Caco-2 (cell line): ENCODE measurements at regions not wholly inside any gene's neighbourhood (a gene's known extent, or its start where the extent isn't known, plus 50 kb on each side); places are given as distances from the start of the nearest gene placed in this dataset.

Source experiments
- BruUV-seq: library from RNA; stranded (reverse); fragments of 400-500 nt; replicated peaks from 2 replicates; lab custom pipeline; 2021; lab: Mats Ljungman, UMichigan
- CTCF ChIA-PET: fragments of 300-600 bp; sonication (Branson Sonifier 250); formaldehyde crosslinking; loops from one replicate; lab custom pipeline; 2022; ENCODE audit warnings: antibody characterized with exemption; lab: Charles Lee
- POLR2A ChIA-PET: fragments of 300-600 bp; sonication (Branson Sonifier 250); formaldehyde crosslinking; loops from one replicate; lab custom pipeline; 2022; ENCODE audit warnings: antibody characterized with exemption; lab: Charles Lee
- DNase-seq, 2 experiments: peaks; one replicate each; pipeline versions ENCODE4 v3.0.0 to v3.0.0-alpha.2; 2020 to 2022
- H3K27me3 ChIP-seq: replicated peaks from 2 replicates; pipeline ENCODE4 v1.6.0; 2011; ENCODE audit warnings: low read length; ENCODE audit not compliant: control insufficient read depth, insufficient read depth
- H3K36me3 ChIP-seq: 2 replicates; pipeline ENCODE4 v1.5.1; 2011; ENCODE audit warnings: low read length; ENCODE audit not compliant: control insufficient read depth, insufficient read depth
- H3K4me1 ChIP-seq: fragments of 250-450 bp; sonication (Bioruptor Pico); 2 replicates; pipeline ENCODE4 v1.5.1; 2020; ENCODE audit warnings: mild to moderate bottlenecking
- H3K4me3 ChIP-seq: 2 replicates; pipeline ENCODE4 v1.5.1; 2011; ENCODE audit warnings: low read depth, mild to moderate bottlenecking, control low read depth, low read length
- H3K9me3 ChIP-seq: fragments of 250-450 bp; sonication (Bioruptor Pico); 2 replicates; pipeline ENCODE4 v1.5.1; 2020; ENCODE audit warnings: mild to moderate bottlenecking, moderate library complexity
- H3K27ac Mint-ChIP-seq: one replicate; pipeline ENCODE4 v1.8.0; 2022; ENCODE audit warnings: mixed read lengths; ENCODE audit not compliant: unreplicated experiment
- H3K27me3 Mint-ChIP-seq: one replicate; pipeline ENCODE4 v1.8.0; 2022; ENCODE audit warnings: mixed read lengths; ENCODE audit not compliant: insufficient read depth, unreplicated experiment
- H3K36me3 Mint-ChIP-seq: one replicate; pipeline ENCODE4 v1.8.0; 2022; ENCODE audit warnings: mild to moderate bottlenecking, mixed read lengths; ENCODE audit not compliant: insufficient read depth, unreplicated experiment
- H3K4me1 Mint-ChIP-seq: one replicate; pipeline ENCODE4 v1.8.0; 2022; ENCODE audit warnings: low read depth, mixed read lengths; ENCODE audit not compliant: unreplicated experiment
- H3K4me3 Mint-ChIP-seq: one replicate; pipeline ENCODE4 v1.8.0; 2022; ENCODE audit warnings: mild to moderate bottlenecking, moderate library complexity, mixed read lengths; ENCODE audit not compliant: unreplicated experiment
- H3K9me3 Mint-ChIP-seq: one replicate; pipeline ENCODE4 v1.8.0; 2022; ENCODE audit warnings: mixed read lengths; ENCODE audit not compliant: unreplicated experiment
- intact Hi-C: fragments of 100-400 bp; cut with micrococcal nuclease; formaldehyde crosslinking; loops from one replicate; pipeline ENCODE4 v1.10.0; 2022; ENCODE audit not compliant: unreplicated experiment
- TF ChIP-seq, protein P1 (sequence below), 2 experiments: fragments of 200-600 bp in 1 of 2; IDR thresholded peaks; 1 replicate in 1 of 2; 2 replicates in 1 of 2; pipeline versions ENCODE4 v1.5.1 to v1.8.0; 2011 to 2022; ENCODE audit warnings: antibody characterized with exemption in 1 of 2, control low read depth in 1 of 2, inconsistent platforms in 1 of 2, low read depth in 1 of 2, low read length in 1 of 2, mild to moderate bottlenecking in 1 of 2, moderate library complexity in 1 of 2; ENCODE audit not compliant: insufficient read depth in 1 of 2, severe bottlenecking in 1 of 2, unreplicated experiment in 1 of 2

DNA sequence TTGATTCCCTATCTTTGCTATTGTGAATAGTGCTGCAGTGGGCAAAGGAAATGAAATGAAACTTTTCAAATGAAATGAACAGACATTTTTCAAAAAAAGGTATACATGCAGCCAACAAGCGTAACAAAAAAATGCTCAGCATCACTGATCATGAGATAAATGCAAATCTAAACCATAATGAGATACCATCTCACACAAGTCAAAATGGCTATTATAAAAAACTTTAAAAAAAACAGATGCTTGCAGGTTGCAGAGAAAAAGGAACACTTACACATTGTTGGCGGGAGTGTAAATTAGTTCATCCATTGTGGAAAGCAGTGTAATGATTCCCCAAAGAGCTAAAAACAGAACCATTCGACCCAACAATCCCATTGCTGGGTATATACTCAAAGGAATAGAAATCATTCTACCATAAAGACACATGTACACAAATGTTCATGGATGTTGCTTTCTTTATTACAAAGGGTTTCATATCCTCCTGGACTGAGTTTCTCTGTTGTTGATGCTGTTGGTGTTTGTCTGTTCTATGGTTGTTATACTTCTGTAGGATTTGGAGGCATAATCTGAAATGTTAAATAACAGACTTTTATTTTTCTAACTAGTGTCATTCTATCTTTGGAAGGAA lies 99.3 kb upstream of the SOX9 start:
- no peaks in the 10 kb centered on the region for H3K36me3 Mint-ChIP-seq
- ChIA-PET POLR2A (no interaction called here), CTCF (interaction anchor here (0.7 kb wide), 1 partner anchor 506 kb away, joined by 4 read pairs; no protein-coding TSS in a partner anchor)
- no peak for DNase-seq
- H3K9me3 Mint-ChIP-seq, result no peaks in the 10 kb centered on the region
- intact Hi-C loops, result no loop called here
- H3K9me3 ChIP-seq, result no peaks in the 10 kb centered on the region
- H3K27me3 Mint-ChIP-seq, result peaks cover 9% of the 10 kb centered on the region
- no peaks in the 10 kb centered on the region for H3K4me1 Mint-ChIP-seq
- H3K4me1 ChIP-seq, result no peaks in the 10 kb centered on the region
- no peak overlapping the region for H3K4me3 ChIP-seq
- no peak overlapping the region for H3K27ac Mint-ChIP-seq
- BruUV-seq, result no TSS peak
- H3K27me3 ChIP-seq, result no peaks in the 10 kb centered on the region
- H3K4me3 Mint-ChIP-seq, result no peak overlapping the region
- TF ChIP-seq, protein P1, sequence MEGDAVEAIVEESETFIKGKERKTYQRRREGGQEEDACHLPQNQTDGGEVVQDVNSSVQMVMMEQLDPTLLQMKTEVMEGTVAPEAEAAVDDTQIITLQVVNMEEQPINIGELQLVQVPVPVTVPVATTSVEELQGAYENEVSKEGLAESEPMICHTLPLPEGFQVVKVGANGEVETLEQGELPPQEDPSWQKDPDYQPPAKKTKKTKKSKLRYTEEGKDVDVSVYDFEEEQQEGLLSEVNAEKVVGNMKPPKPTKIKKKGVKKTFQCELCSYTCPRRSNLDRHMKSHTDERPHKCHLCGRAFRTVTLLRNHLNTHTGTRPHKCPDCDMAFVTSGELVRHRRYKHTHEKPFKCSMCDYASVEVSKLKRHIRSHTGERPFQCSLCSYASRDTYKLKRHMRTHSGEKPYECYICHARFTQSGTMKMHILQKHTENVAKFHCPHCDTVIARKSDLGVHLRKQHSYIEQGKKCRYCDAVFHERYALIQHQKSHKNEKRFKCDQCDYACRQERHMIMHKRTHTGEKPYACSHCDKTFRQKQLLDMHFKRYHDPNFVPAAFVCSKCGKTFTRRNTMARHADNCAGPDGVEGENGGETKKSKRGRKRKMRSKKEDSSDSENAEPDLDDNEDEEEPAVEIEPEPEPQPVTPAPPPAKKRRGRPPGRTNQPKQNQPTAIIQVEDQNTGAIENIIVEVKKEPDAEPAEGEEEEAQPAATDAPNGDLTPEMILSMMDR (IDR thresholded peaks at IDR 0.05; ENCODE audit: insufficient read depth in 1 of 2, low read depth in 1 of 2, low read length in 1 of 2, severe bottlenecking in 1 of 2, unreplicated experiment in 1 of 2), result no peak
- no peaks in the 10 kb centered on the region for H3K36me3 ChIP-seq

DNA sequence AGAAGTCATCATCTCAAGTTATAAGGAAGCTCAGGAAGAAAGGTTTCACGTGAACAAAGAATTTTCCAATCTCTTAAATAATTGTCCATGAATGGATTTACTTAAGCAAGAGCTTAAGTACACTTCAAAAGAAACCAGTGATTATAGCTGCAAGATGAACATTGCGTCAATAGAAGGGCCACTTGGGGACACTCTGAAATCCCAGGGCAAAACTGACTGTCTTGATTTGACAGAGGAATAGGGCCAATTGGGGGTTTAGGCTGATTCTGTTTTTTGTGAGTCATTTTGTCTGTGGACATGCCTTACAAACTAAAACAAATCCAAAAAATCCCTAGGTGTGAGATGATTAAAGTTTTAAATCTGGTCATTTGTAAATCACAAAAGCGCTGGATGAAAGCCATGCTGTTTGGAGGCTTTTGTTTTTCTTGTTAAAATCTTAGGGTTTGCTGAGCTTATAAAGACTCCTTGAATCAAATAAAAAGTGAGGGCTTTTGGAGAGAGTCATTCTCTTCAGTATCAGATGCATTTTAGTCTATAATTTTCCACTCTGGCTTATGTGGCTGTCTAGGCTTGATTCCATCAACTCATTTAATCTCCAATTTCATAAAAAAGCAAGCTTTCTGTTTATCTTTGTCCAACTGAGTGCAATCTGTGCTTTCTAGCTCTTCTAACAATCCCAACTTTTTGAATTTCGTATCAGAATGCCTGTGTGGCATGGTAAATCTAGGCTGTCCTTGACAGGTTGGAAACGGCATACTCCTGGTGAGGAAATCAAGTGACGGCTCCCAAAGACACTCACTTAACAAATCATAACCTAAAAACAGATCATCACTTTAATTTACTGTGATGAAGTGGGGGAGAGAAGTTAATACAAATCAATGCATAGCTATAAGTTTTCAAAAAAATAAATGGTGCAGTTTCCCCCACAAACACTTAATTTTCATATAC lies 98.2 kb upstream of the SOX9 start:
- no peak overlapping the region for H3K4me3 ChIP-seq
- no TSS peak for BruUV-seq
- no peak overlapping the region for H3K27ac Mint-ChIP-seq
- no peaks in the 10 kb centered on the region for H3K9me3 Mint-ChIP-seq
- intact Hi-C loops, result no loop called here
- no peak overlapping the region for H3K4me3 Mint-ChIP-seq
- no peaks in the 10 kb centered on the region for H3K27me3 ChIP-seq
- TF ChIP-seq, protein P1 (IDR thresholded peaks at IDR 0.05; ENCODE audit: insufficient read depth in 1 of 2, low read depth in 1 of 2, low read length in 1 of 2, severe bottlenecking in 1 of 2, unreplicated experiment in 1 of 2), result no peak
- no peaks in the 10 kb centered on the region for H3K4me1 Mint-ChIP-seq
- H3K36me3 Mint-ChIP-seq, result no peaks in the 10 kb centered on the region
- ChIA-PET CTCF (interaction anchor here (0.7 kb wide), 1 partner anchor 505 kb away, joined by 4 read pairs; no protein-coding TSS in a partner anchor), POLR2A (no interaction called here)
- H3K9me3 ChIP-seq, result no peaks in the 10 kb centered on the region
- H3K36me3 ChIP-seq, result no peaks in the 10 kb centered on the region
- H3K4me1 ChIP-seq, result no peaks in the 10 kb centered on the region
- no peak for DNase-seq
- peaks cover 8% of the 10 kb centered on the region for H3K27me3 Mint-ChIP-seq

DNA sequence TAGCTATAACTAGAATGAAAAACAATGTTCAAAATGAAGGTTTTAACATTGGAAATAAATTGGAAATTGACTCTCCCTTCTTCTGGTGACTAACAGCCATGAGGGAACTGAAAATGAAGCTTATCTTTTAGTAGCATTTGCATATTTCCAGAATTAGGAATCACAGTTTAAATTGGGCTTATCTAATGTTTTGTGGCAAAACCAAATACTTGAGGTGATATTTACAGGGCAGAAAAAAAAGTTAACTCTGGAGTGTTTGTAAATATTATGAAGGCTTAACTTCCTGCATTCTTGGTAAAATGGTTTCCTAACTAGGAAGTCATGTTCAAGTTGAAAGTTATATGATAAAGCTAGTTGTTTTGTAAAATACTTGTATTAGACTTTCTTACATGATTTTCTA lies 96.4 kb upstream of the SOX9 start:
- DNase-seq, result no peak
- BruUV-seq, result no TSS peak
- POLR2A ChIA-PET, result no interaction called here
- Histone ChIP-seq H3K36me3 (no peaks in the 10 kb centered on the region), H3K4me1 (no peaks in the 10 kb centered on the region), H3K9me3 (no peaks in the 10 kb centered on the region), H3K4me3 (no peak overlapping the region), H3K27me3 (no peaks in the 10 kb centered on the region)
- intact Hi-C loops, result no loop called here
- Mint-ChIP-seq H3K27ac (no peak overlapping the region), H3K4me1 (no peaks in the 10 kb centered on the region), H3K27me3 (peaks cover 8% of the 10 kb centered on the region), H3K4me3 (no peak overlapping the region), H3K9me3 (no peaks in the 10 kb centered on the region), H3K36me3 (no peaks in the 10 kb centered on the region)
- TF ChIP-seq, protein P1 (IDR thresholded peaks at IDR 0.05; ENCODE audit: insufficient read depth in 1 of 2, low read depth in 1 of 2, low read length in 1 of 2, severe bottlenecking in 1 of 2, unreplicated experiment in 1 of 2), result no peak
- CTCF ChIA-PET, result no interaction called here
